GM18870 (cell line): ENCODE measurements at regions not wholly inside any gene's neighbourhood (a gene's known extent, or its start where the extent isn't known, plus 50 kb on each side); places are given as distances from the start of the nearest gene placed in this dataset.
"Not testable (repeated sequence)": the region's sequence is repeated elsewhere in the genome, so short reads cannot be mapped to it uniquely, and the experiment has no call there.

Source experiments
- ATAC-seq: cut with Tn5 transposase; IDR thresholded peaks from one replicate; pipeline ENCODE4 v1.9.1; 2021; ENCODE audit warnings: moderate library complexity; ENCODE audit not compliant: unreplicated experiment

DNA sequence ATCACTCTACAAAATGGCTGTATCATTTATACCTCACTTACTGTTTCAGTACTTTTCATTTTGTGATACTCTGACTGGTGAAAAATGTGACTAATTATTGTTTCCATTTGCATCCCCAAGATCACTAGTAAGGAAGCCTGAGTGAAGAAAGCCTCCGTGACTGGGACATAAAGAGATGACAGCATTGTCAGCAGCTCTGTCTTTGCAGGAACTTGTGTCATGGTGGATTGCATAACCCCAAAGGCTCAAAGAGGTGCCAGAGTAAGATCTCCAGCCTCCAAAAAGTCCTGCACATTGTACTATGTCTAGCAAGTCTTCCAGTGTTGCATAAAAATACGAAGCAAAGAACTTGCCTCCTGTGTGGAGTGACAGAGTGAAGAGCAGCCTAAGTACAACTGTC is 187.5 kb upstream of the CRIM1 start:
- ATAC-seq, result no peak

DNA sequence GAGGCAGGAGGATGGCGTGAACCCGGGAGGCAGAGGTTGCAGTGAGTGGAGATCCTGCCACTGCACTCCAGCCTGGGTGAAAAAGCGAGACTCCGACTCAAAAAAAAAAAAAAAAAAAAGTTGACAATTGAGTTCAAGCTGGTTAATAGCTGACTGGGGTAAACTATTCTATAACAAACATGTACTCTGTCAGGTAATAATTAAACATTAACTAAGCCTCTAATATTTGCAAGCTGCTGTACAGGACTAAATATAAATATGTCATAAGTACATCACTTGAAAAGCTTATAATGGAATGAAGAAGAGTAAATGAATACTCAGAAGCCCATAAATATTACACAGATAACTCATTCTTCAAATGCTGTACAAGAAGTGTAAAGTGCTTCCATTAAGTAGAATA is 190.4 kb upstream of the CRIM1 start:
- ATAC-seq, result peak; percentile 73

DNA sequence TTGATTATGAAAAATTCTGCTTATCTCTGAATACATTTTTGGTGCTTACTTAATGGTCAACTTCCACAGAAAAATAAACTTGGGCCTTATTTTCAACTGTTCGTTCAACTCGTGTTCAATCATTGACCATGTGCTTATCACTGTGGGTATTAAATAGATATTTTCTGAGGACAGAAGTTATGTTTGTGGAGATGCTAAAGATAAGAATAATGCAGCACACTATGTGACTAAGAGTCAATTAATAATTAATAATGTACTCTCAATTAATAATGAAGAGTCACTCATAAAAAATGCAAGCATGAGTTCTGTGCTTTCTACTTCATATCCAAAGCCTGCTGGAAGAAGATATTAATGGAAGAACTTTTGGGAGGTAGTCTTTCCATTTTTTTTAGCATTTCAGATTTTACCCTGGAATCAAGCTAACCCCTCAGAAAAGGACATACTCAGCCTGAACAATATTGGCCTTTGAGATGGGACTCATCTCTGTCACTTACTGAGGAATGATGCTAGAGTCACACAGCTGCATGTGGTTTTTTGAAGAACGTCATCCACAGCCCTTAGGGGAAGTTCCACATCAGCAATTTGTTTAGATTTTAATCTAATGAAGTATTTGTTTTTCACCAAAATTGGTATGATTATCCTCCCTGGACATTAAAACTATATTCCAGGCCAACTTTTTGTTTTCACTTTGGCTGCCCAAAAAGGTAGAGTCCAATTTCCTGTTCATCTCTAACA is 191.9 kb upstream of the CRIM1 start:
- ATAC-seq, result peak; percentile 70

DNA sequence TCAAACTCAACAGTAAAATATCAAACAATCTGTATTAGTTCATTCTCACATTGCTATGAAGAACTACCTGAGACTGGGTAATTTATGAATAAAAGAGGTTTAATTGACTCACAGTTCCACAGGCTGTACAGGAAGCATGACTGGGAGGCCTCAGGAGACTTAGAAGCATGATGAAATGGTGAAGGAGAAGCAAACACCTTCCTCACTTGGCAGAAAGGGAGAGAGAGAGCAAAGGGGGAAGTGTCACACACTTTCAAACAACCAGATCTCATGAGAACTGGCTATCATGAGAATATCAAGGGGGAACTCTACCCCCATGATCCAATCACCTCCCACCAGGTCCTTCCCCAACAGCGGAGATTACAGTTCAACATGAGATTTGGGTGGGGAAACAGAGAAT is 198.5 kb upstream of the CRIM1 start:
- ATAC-seq, result not testable (repeated sequence)

DNA sequence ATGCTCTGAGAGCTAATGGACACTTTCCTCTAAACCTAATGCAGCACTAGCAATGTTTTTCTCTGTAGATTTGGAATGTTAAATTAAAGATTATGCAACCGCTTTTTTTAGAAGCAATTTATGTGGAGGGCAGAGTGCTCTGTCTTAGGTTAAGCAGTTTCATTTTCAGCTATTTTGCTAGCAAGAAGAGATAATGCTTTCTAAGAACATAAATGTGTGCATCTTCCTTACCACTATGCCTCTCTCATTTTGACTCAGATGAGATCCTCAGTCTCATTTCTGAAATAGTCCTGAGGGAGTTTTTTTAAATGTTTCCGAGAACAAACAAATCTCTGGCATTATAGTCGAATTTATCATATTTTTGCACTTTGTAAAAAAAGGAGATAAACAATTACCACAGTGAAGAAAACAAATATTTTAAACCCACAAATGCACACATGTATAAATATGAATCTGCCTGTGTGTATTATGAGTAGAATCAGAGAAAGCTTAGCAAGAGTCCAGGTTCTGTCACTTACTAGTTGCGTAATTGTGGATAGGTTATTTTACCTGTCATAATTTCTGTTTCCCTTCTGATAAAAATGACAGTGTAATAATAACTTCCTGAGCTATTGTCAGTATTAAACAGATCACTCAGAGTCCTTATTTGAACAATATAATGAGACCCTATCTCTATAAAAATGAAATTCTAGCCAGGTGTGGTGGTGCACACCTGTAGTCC is 207.7 kb upstream of the CRIM1 start:
- ATAC-seq, result peak; percentile 99

DNA sequence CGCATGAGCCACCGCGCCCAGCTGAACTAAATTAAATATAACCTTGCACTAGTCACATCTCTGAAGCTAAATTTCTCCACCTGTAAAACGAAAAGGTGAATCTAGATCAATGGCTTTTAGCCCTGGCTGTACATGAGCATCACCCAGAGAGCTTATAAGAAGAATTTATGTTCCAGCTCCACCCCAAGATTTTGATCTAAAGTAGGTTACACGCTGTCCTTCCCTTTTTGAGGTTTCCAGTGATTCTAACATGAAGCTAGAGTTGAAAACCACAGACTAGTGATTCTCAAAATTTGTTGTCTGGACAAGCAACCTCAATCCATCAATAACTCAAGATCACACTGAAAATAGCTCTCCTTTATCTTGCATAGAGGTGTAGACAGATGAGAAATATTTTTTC is 208.8 kb upstream of the CRIM1 start:
- ATAC-seq, result no peak

DNA sequence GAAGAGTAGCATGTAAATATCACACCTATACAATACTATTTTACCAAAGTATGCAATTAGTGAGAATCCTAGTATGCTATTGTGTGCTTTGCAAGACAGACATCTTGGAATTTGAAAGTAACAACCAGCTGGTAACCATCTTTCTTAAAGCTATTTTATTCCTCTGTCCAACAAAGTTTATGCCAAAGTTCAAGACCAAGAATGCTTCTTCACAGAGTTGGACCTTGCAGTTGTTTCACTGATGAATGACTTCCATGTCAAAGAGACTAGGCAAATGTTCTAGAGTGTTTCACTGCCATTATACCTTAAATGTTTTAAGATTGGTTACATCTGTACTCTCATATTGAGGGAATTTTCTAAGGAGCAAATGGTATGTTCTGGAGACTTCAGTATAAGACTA is 215.2 kb upstream of the CRIM1 start:
- ATAC-seq, result no peak

DNA sequence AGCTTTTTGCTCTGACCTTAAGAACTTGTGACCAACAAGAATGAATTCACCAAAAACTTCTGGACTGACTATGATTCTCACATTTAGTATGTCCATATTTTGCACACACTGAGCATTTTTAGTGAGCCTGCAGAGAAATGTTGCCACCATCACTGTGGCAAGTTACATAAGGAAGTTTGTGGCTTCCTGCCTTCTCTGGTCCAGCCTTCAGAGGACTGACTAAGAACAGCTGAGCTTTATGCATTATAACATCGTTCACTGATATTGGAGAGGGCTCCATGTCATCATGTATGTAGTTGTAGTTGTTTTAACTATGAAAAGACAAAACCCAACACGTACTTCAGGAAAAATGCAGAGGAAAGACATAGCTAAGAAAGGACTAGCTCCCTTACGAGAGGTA is 218.0 kb upstream of the CRIM1 start:
- no peak for ATAC-seq

DNA sequence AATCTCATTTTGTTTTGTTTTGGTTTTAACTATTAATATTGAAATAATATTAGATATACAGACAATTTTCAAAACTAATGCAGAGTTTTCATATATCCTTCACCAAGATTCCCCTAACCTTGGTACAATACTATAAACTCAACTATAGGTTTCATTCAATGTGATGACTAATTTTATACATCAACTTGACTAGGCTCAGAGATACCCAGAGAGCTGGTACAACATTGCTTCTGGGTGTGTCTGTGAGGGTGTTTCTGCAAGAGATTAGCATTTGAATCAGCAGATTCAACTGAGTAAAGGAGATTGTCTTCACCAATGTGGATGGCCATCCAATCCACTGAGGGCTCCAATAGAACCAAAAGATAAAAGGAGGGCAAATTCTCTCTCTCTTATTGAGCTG is 221.3 kb upstream of the CRIM1 start:
- ATAC-seq, result no peak

DNA sequence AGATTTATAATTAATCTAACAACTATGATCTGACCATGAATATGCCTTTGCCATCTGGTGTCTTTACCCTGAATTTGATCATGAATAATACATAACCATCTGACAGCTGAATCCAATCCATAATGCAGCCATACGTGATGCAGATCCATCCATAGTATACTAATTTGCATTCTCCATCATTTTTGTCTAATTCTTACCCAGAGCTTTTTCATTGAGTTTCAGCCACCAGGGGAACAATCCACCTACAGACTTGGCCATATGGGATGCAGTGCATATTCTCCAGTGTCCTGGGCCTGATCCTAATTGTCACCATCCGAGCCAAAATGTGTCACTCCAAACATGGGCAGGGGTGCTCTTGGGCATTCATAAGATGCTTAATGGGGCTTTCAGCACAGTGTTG is 227.2 kb upstream of the CRIM1 start:
- ATAC-seq, result no peak

DNA sequence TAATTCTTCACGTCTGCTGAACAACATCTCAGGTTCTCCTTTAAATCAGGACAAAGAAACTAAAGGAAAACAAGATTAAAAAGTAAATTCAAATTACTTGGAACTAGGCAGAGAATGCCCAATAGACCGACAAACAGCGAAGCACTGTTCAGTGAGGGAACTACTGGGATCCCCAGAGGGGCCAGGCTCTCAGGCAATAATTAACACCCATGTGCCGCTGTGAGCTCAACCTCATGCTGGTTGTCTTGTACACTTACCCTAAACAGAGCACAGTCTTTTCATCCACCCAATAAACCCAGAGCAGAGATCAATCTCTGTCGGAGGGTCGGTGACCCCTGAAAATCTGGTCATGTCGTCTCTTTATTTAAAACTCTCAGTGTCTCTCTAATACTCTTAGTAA is 229.9 kb upstream of the CRIM1 start:
- no peak for ATAC-seq

DNA sequence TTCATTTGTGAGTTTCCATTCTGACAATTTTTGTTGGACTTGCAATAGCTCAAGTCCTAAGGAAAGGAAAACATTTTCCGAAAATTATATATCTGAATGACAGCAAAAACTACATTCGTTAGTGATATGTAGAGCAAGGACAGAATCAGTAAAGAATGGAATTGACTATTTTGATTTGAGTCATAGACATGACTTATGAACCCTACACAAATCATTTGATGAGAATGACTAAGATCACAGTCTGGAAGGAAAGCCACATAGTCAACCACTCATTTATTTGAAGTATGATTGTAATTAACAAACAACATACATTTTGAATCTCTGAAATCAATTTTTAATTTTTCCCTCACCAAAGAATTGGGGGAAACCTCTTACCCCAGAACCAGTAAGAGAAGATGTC is 231.6 kb upstream of the CRIM1 start:
- no peak for ATAC-seq

DNA sequence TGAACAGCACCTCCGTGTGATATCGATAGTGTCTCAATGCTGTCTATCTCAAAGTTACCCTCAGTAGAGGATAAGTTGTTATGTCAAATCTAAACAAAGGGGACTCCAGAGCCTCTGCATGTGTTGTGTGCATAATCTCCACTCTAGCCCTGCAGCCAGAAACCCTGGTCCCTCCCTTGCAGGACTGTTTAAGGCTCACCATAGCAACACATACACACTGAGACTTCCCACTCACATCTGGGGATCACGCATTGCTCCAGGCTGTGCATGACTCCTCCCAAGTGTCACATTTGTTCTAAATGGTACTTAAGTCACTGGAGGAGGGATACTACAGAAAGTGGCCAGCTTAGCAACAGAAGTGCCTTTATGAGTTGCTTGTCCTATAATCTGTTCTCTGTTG is 258.6 kb upstream of the CRIM1 start:
- ATAC-seq, result no peak

DNA sequence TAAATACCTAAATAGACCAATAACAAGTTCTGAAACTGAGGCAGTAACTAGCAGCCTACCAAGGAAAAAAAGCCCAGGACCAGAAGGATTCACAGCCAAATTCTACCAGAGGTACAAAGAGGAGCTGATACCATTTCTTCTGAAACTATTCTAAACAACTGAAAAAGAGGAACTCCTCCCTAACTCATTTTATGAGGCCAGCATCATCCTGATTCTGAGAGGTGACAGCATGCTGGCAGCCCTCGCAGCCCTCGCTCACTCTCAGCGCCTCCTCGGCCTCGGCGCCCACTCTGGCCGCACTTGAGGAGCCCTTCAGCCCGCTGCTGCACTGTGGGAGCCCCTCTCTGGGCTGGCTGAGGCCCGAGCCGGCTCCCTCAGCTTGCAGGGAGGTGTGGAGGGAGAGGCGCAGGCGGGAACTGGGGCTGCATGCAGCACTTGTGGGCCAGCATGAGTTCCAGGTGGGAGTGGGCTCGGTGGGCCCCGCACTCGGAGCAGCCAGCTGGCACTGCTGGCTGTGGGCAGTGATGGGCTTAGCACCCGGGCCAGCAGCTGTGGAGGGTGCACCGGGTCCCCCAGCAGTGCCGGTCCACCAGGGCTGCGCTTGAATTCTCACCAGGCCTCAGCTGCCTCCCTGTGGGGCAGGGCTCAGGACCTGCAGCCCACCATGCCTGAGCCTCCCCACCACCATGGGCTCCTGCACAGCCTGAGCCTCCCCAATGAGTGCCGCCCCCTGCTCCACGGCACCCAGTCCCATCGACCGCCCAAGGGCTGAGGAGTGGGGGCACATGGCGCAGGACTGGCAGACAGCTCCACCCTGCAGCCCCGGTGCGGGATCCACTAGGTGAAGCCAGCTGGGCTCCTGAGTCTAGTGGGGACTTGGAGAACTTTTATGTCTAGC is 263.5 kb upstream of the CRIM1 start:
- not testable (repeated sequence) for ATAC-seq

DNA sequence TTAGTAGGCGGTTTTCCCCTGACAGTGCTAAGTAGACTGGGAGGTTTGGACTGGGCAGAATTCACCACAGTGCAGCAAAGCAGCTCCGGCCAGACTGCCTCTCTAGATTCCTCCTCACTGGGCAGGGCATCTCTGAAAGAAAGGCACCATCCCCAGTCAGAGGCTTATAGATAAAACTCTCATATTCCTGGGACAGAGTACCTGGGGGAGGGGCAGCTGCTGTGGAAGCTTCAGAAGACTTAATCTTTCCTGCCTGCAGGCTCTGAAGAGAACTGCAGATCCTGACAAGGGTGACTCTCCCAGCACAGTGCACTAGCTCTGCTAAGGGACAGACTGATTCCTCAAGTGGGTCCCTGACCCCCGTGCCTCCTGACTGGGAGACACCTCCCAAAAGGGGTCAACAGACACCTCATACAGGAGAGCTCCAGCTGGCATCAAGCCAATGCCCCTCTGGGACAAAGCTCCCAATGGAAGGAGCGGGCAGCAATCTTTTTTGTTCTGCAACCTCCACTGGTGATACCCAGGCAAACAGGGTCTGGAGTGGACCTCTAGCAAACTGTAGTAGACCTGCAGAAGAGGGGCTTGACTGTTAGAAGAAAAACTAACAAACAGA is 266.8 kb upstream of the CRIM1 start:
- no peak for ATAC-seq

DNA sequence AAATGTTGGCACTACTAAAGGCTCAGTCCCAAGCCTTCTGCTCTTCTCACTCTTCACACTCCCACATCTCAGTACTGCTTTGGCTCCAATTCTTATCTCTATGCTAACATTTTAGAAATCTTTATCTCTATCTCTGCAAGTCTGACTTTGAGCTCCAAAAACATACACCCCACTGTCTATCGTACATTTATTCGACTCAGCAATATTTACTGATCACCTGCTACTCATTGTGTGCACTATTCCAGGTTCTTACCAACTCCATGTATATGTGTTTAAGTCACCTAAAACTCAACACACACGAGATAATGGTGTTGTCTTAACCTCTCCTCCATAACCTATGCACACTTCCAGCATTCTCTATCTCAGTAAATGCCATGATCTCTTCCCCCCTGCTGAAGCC is 268.2 kb upstream of the CRIM1 start:
- ATAC-seq, result no peak

DNA sequence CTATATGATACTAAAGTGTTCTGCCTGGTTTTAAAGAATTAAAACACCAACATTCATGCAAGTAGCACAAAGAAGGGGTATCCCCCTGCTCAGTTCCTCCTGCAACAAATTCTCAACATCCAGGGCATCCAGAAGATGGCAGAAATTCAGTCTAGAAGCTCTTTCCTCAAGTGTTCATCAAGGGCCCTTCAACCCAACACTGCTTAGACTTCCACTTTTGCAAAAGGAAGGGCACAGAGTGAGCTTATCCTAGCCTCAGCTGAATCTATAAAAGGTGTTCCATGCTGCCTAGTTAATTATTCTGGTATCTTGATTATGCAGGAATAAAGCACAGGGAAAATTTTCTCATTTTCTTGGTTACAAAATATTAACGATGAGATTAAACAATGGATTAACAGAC is 275.8 kb upstream of the CRIM1 start:
- no peak for ATAC-seq

DNA sequence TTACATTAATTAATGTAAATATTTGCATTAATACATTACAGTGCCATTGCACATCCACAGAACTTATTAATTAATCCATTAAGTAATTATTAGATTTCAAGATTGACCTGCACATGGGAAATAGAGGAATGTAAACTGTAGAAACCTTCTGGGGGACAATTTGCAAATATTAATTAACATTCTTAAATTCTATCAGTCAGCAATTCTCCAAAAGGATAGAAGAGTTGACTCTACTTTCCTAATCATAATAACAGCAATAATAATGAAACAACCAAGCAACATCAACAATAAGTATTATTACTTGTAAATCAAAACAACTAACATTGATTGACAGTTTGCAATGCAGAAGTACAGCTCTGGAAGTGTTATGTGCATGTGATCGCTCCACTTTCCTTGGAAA is 281.6 kb upstream of the CRIM1 start:
- no peak for ATAC-seq

DNA sequence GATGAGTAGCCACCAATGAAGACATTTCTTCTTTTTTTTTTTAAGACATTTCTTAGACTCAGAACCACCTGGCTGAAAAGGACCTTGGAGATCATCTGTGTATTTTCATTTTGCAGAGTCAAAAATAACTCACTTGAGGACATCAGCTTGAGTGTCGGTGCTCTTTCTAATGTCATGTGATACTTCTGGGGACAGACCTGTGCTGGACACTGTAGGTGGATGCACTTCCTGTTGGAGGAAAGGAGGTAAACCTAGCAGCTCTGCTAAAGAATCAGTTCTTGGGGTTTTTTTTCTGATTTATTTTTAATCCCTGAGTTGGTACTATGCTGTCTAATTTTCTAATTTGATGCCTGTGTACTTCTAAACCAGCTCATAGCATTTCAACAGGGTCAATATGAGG is 283.9 kb upstream of the CRIM1 start:
- no peak for ATAC-seq

DNA sequence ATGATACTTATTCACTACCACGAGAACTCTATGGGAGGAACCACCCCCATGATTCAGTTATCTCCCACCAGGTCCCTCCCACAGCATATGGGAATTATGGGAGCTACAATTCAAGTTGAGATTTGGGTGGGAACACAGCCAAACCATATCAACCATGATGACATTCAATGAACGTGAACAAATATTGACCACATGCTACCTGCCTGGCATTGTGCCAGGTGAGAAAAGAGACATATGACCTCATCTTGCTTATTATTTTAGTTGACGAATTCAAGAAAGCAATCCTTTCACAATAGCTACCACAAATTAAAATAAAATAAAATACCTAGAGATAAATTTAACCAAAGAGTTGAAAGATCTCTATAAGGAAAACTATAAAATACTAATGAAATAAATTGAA is 286.5 kb upstream of the CRIM1 start:
- no peak for ATAC-seq

DNA sequence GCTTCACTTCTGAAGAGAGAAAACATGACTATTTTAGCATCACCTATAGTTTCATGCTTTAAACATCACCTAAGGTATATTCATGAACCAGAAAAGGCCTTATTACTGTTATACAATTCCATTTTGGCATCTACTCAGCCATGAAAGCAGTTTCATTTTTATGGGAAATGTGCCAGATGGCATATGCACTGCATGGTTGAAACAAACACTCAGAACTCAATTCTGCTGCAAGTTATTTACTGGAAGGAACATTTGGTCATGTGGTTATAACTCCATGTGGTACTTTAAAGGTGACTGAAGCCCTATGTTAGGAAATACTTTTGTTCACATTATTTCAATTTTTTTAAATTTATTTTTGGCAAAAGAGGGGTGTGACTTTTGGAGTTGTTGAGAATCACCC is 287.5 kb upstream of the CRIM1 start:
- no peak for ATAC-seq
